ENCODE measurements at regions not wholly inside any gene's neighbourhood (a gene's known extent, or its start where the extent isn't known, plus 50 kb on each side); places are given as distances from the start of the nearest gene placed in this dataset.

DNA sequence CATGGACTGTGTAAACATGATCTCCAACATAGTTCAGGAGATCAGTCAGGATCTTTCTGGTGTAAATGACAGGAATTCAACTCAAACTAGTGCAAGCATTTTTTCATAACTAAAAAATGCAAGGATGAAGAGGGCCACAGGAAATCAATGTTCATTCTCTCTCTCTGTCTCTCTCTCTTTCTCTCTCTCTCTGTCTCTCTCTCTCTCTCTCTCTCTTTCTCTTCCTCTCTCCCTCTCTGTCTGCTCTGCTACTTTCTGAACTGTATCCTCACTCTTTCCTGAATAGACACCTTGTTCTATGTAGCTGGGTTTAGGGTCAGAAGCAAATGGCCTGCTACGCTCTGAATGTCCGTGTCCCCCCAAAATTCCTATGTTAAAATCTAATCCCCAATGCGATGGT is 240.9 kb upstream of the UBE2E2 start:
- no peaks in the 10 kb centered on the region for H3K36me3 ChIP-seq (ENCODE audit: control insufficient read depth in 1 of 2, insufficient read depth in 2 of 2, low read length in 2 of 2)
- RAD21 ChIA-PET (ENCODE audit: low non-redundant PET in 1 of 2, low total read pairs in 2 of 2, uncharacterized antibody in 2 of 2, unreplicated experiment in 2 of 2), result no interaction called here
- TF ChIP-seq, protein P1, sequence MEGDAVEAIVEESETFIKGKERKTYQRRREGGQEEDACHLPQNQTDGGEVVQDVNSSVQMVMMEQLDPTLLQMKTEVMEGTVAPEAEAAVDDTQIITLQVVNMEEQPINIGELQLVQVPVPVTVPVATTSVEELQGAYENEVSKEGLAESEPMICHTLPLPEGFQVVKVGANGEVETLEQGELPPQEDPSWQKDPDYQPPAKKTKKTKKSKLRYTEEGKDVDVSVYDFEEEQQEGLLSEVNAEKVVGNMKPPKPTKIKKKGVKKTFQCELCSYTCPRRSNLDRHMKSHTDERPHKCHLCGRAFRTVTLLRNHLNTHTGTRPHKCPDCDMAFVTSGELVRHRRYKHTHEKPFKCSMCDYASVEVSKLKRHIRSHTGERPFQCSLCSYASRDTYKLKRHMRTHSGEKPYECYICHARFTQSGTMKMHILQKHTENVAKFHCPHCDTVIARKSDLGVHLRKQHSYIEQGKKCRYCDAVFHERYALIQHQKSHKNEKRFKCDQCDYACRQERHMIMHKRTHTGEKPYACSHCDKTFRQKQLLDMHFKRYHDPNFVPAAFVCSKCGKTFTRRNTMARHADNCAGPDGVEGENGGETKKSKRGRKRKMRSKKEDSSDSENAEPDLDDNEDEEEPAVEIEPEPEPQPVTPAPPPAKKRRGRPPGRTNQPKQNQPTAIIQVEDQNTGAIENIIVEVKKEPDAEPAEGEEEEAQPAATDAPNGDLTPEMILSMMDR (IDR thresholded peaks at IDR 0.05 in 2 of 3, conservative IDR thresholded peaks at IDR 0.05 in 1 of 3; ENCODE audit: borderline replicate concordance in 1 of 3, insufficient read depth in 1 of 3, low read depth in 2 of 3, low read length in 2 of 3), result no peak
- TF ChIP-seq POLR2A (IDR thresholded peaks at IDR 0.05; ENCODE audit: borderline replicate concordance, extremely low read depth, insufficient read depth, insufficient read length), result no peak
- no peak for TF ChIP-seq ZFX (IDR thresholded peaks at IDR 0.05)
- TF ChIP-seq EGR1 (IDR thresholded peaks at IDR 0.05; ENCODE audit: low read depth), result no peak
- no peak for TF ChIP-seq SP1 (IDR thresholded peaks at IDR 0.05; ENCODE audit: low read depth)
- TF ChIP-seq ELF1 (IDR thresholded peaks at IDR 0.05; ENCODE audit: borderline replicate concordance, low read depth), result no peak
- no peak for TF ChIP-seq CBX3 (IDR thresholded peaks at IDR 0.05; ENCODE audit: low read depth)
- no peak for TF ChIP-seq FOSL1 (IDR thresholded peaks at IDR 0.05; ENCODE audit: low read depth)
- no peak for TF ChIP-seq POLR2AphosphoS5 (IDR thresholded peaks at IDR 0.05; ENCODE audit: low read depth, low read length)
- TF ChIP-seq, protein P2, sequence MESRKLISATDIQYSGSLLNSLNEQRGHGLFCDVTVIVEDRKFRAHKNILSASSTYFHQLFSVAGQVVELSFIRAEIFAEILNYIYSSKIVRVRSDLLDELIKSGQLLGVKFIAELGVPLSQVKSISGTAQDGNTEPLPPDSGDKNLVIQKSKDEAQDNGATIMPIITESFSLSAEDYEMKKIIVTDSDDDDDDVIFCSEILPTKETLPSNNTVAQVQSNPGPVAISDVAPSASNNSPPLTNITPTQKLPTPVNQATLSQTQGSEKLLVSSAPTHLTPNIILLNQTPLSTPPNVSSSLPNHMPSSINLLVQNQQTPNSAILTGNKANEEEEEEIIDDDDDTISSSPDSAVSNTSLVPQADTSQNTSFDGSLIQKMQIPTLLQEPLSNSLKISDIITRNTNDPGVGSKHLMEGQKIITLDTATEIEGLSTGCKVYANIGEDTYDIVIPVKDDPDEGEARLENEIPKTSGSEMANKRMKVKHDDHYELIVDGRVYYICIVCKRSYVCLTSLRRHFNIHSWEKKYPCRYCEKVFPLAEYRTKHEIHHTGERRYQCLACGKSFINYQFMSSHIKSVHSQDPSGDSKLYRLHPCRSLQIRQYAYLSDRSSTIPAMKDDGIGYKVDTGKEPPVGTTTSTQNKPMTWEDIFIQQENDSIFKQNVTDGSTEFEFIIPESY (IDR thresholded peaks at IDR 0.05; ENCODE audit: extremely low read depth, insufficient replicate concordance, low read length), result no peak
- no peak for TF ChIP-seq EZH2 (IDR thresholded peaks at IDR 0.05)
- TF ChIP-seq SRF (IDR thresholded peaks at IDR 0.05; ENCODE audit: low read depth), result no peak
- TF ChIP-seq, protein P3, sequence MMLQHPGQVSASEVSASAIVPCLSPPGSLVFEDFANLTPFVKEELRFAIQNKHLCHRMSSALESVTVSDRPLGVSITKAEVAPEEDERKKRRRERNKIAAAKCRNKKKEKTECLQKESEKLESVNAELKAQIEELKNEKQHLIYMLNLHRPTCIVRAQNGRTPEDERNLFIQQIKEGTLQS (IDR thresholded peaks at IDR 0.05), result no peak
- TF ChIP-seq, protein P4, sequence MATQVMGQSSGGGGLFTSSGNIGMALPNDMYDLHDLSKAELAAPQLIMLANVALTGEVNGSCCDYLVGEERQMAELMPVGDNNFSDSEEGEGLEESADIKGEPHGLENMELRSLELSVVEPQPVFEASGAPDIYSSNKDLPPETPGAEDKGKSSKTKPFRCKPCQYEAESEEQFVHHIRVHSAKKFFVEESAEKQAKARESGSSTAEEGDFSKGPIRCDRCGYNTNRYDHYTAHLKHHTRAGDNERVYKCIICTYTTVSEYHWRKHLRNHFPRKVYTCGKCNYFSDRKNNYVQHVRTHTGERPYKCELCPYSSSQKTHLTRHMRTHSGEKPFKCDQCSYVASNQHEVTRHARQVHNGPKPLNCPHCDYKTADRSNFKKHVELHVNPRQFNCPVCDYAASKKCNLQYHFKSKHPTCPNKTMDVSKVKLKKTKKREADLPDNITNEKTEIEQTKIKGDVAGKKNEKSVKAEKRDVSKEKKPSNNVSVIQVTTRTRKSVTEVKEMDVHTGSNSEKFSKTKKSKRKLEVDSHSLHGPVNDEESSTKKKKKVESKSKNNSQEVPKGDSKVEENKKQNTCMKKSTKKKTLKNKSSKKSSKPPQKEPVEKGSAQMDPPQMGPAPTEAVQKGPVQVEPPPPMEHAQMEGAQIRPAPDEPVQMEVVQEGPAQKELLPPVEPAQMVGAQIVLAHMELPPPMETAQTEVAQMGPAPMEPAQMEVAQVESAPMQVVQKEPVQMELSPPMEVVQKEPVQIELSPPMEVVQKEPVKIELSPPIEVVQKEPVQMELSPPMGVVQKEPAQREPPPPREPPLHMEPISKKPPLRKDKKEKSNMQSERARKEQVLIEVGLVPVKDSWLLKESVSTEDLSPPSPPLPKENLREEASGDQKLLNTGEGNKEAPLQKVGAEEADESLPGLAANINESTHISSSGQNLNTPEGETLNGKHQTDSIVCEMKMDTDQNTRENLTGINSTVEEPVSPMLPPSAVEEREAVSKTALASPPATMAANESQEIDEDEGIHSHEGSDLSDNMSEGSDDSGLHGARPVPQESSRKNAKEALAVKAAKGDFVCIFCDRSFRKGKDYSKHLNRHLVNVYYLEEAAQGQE (IDR thresholded peaks at IDR 0.05; ENCODE audit: low read depth), result no peak
- no peak for TF ChIP-seq JUND (IDR thresholded peaks at IDR 0.05)
- no peak for TF ChIP-seq SIN3A (IDR thresholded peaks at IDR 0.05; ENCODE audit: low read depth)
- no peak overlapping the region for H3K4me3 ChIP-seq (replicated peaks in 1 of 2; ENCODE audit: low read depth in 1 of 2, low read length in 2 of 2)
- H3K4me1 ChIP-seq (ENCODE audit: control insufficient read depth in 1 of 2, insufficient read depth in 2 of 2, low read length in 2 of 2), result no peaks in the 10 kb centered on the region
- POLR2A ChIA-PET, result no interaction called here
- H3K9ac ChIP-seq (ENCODE audit: low read length), result no peak overlapping the region
- intact Hi-C loops (cut with micrococcal nuclease), result no loop called here
- CTCF ChIA-PET, result no interaction called here
- no TSS peak for BruUV-seq (replicated peaks)
- H3K79me2 ChIP-seq (ENCODE audit: insufficient read depth, low read length), result no peaks in the 10 kb centered on the region
- peaks cover 10% of the 10 kb centered on the region for H3K27me3 ChIP-seq (ENCODE audit: insufficient read depth, low read length)
- H4K20me1 ChIP-seq (ENCODE audit: insufficient read depth), result no peaks in the 10 kb centered on the region
- no peaks in the 10 kb centered on the region for H3K9me3 ChIP-seq (ENCODE audit: control insufficient read depth in 1 of 2, insufficient read depth in 1 of 2, low read depth in 1 of 2, low read length in 2 of 2)
- H3K9me2 ChIP-seq (ENCODE audit: insufficient read depth), result no peaks in the 10 kb centered on the region
- no peak overlapping the region for H2AFZ ChIP-seq (ENCODE audit: low read depth, low read length, poor library complexity, severe bottlenecking)
- ATAC-seq, result no peak
- H3K4me2 ChIP-seq (ENCODE audit: low read length), result no peak overlapping the region
- no peak for DNase-seq (ENCODE audit: low read depth, low spot score)
- H3K27ac ChIP-seq (ENCODE audit: low read depth, low read length), result no peak overlapping the region
